Tibial nerve (tissue), 4 donors: ENCODE measurements at regions not wholly inside any gene's neighbourhood (a gene's known extent, or its start where the extent isn't known, plus 50 kb on each side); places are given as distances from the start of the nearest gene placed in this dataset.

Experiments used
- DNase-seq, 2 donors: peaks; one replicate each; pipeline ENCODE4 v3.0.0-alpha.2; 2019; ENCODE audit warnings: low spot score in 2 of 2
- H3K27ac ChIP-seq, 4 donors: fragments of 200-600 bp; sonication (generic) in 3 of 4; one replicate each; pipeline ENCODE4 v1.5.1; 2017 to 2019; ENCODE audit warnings: mild to moderate bottlenecking in 1 of 4
- H3K27me3 ChIP-seq, 2 donors: fragments of 200-600 bp; sonication (generic) in 1 of 2; one replicate each; pipeline versions ENCODE4 v1.5.1 to v1.6.0; 2017 to 2019
- H3K36me3 ChIP-seq, 3 donors: fragments of 200-600 bp; sonication (generic); one replicate each; pipeline ENCODE4 v1.5.1; 2018 to 2019
- H3K4me1 ChIP-seq, 4 donors: fragments of 200-600 bp; sonication (generic) in 3 of 4; one replicate each; pipeline ENCODE4 v1.5.1; 2017 to 2019
- H3K4me3 ChIP-seq, 4 donors: fragments of 200-600 bp; sonication (generic) in 3 of 4; one replicate each; pipeline ENCODE4 v1.5.1; 2017 to 2019; ENCODE audit warnings: mild to moderate bottlenecking in 1 of 4, moderate library complexity in 1 of 4
- H3K9me3 ChIP-seq, 4 donors: fragments of 200-600 bp; sonication (generic) in 3 of 4; one replicate each; pipeline ENCODE4 v1.5.1; 2017 to 2019
- EP300 ChIP-seq, 2 donors: sonication (generic); formaldehyde crosslinking; IDR thresholded peaks; one replicate each; pipeline ENCODE4 v1.6.1; 2017; ENCODE audit warnings: antibody characterized with exemption in 2 of 2, mild to moderate bottlenecking in 1 of 2
- POLR2A ChIP-seq, 2 donors: fragments of 450-650 bp; IDR thresholded peaks; one replicate each; pipeline ENCODE4 v1.6.1; 2017; ENCODE audit warnings: antibody characterized with exemption in 2 of 2, mild to moderate bottlenecking in 2 of 2, moderate library complexity in 2 of 2
- WGBS, 2 donors: methylation state at CpG; one replicate each; pipeline ENCODE4 v1.1.5; 2018; 5-methylcytosine and 5-hydroxymethylcytosine counted together
- TF ChIP-seq, protein P1 (sequence below), 5 experiments: fragments of 200-600 bp in 3 of 5; fragments of 450-650 bp in 2 of 5; sonication (generic) in 3 of 5; IDR thresholded peaks; one replicate each; pipeline ENCODE4 v1.5.1; 2016 to 2019; ENCODE audit warnings: antibody characterized with exemption in 5 of 5, mild to moderate bottlenecking in 3 of 5, moderate library complexity in 2 of 5

DNA sequence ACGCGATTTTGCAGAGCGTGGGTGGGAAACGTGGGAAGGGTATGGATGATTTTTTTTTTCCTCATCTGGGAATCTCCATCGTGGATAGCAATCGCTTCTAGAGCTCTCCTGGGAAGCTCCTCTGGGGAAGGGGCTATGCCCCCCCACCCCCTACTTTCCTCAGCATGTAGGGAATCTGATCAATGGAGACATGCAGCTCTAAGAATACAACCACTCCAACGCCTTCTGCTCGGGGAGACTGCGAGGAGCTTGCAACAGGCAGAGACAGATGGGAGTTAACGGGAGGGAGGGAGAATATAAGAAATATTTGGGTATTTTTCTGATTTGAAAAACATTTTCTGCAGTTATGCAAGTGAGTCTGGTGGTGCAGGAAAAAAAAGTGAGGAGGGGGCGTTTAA, 104.6 kb upstream of the HSD17B12 start:
- Histone ChIP-seq H3K36me3 (no peaks in the 10 kb centered on the region), H3K9me3 (no peaks in the 10 kb centered on the region), H3K4me1 (peaks cover 0 to 58% (median 20%) of the 10 kb centered on the region in 4 donors), H3K4me3 (peak overlapping the region in 1 of 4 donors; percentile 24), H3K27me3 (peaks cover 5 to 98% of the 10 kb centered on the region in 2 donors), H3K27ac (no peak overlapping the region)
- DNase-seq: no peak
- WGBS, 2 donors: 0 to 2% methylated on average over 11 of the region's 11 CpGs
- TF ChIP-seq POLR2A (IDR thresholded peaks at IDR 0.05): no peak
- TF ChIP-seq, protein P1, sequence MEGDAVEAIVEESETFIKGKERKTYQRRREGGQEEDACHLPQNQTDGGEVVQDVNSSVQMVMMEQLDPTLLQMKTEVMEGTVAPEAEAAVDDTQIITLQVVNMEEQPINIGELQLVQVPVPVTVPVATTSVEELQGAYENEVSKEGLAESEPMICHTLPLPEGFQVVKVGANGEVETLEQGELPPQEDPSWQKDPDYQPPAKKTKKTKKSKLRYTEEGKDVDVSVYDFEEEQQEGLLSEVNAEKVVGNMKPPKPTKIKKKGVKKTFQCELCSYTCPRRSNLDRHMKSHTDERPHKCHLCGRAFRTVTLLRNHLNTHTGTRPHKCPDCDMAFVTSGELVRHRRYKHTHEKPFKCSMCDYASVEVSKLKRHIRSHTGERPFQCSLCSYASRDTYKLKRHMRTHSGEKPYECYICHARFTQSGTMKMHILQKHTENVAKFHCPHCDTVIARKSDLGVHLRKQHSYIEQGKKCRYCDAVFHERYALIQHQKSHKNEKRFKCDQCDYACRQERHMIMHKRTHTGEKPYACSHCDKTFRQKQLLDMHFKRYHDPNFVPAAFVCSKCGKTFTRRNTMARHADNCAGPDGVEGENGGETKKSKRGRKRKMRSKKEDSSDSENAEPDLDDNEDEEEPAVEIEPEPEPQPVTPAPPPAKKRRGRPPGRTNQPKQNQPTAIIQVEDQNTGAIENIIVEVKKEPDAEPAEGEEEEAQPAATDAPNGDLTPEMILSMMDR (IDR thresholded peaks at IDR 0.05): no peak
- no peak for TF ChIP-seq EP300 (IDR thresholded peaks at IDR 0.05)

DNA sequence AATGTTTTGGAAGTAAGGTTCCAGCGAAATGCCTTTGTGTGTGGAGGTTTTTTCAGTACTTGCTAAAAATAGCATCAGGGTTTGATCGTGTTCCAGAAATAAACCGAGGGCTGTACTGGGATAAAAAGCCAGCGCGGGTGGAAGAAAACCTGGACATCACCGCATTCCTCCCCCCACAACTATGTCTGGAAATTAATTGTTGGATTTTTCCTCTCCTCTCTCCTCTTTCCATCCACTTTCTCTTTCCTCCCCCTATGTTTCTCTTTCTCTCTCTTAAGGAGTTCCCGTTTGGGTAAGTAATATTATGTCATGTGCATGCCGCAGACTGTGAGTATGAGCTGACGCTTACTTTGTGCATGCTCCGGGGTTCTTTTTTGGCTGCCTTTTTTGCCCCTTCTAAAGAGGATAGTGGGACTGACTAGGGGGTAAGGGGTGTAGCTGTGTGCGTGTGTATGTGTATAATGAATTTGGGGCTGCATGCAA, 104.2 kb upstream of the HSD17B12 start:
- WGBS, 2 donors: 4 to 6% methylated on average over 11 of the region's 11 CpGs
- Histone ChIP-seq H3K4me3 (peak overlapping the region in 1 of 4 donors; percentile 16), H3K27ac (no peak overlapping the region), H3K4me1 (peaks cover 0 to 63% (median 24%) of the 10 kb centered on the region in 4 donors), H3K9me3 (no peaks in the 10 kb centered on the region), H3K36me3 (no peaks in the 10 kb centered on the region), H3K27me3 (peaks cover 5 to 98% of the 10 kb centered on the region in 2 donors)
- TF ChIP-seq, protein P1 (IDR thresholded peaks at IDR 0.05): no peak
- TF ChIP-seq EP300 (IDR thresholded peaks at IDR 0.05) (no peak), POLR2A (IDR thresholded peaks at IDR 0.05) (no peak)
- DNase-seq: no peak

DNA sequence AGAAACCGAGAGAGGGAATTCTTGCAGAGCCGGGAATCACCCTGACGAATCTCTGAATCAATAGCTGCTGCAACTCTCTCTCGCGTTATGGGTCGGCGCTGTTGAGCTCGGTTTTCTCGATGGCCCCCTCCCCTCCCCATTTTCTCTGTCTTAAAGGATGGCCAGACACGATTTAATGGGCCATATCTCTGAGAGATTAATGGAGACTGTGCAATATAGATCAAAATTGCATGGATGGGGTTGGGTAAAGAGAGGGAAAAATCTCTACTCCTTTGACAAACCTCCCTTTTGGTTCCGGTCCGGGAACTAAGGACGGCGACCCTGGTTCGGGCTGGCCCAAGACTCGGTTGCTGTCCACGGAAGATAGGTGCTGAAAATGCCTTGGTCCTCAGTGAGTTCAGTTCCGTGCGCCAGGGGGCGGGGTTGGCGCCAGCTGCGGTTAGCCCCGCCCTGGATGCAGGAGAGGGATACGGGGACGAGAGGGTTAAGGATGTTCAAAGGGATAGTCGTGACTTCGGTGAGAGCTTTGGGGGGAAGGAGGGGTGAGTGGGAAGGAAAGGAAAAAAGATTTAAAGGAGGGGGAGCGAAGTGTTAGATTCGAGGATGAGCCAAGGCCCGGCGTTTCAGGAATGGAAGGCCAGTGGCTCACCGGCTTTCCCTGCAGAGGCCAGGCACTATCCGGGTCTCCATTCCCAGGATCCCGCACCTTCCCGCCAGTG, 103.6 kb upstream of the HSD17B12 start:
- no peaks in the 10 kb centered on the region for H3K36me3 ChIP-seq
- WGBS, 2 donors: 3 to 4% methylated on average over 35 of the region's 35 CpGs
- DNase-seq: peak in 1 of 2 donors; percentile 26
- H3K4me1 ChIP-seq: peaks cover 0 to 69% (median 26%) of the 10 kb centered on the region in 4 donors
- H3K27ac ChIP-seq: no peak overlapping the region
- H3K27me3 ChIP-seq: peaks cover 5 to 98% of the 10 kb centered on the region in 2 donors
- H3K9me3 ChIP-seq: no peaks in the 10 kb centered on the region
- no peak overlapping the region for H3K4me3 ChIP-seq
- TF ChIP-seq EP300 (IDR thresholded peaks at IDR 0.05): no peak
- TF ChIP-seq, protein P1 (IDR thresholded peaks at IDR 0.05): no peak
- TF ChIP-seq POLR2A (IDR thresholded peaks at IDR 0.05): no peak

DNA sequence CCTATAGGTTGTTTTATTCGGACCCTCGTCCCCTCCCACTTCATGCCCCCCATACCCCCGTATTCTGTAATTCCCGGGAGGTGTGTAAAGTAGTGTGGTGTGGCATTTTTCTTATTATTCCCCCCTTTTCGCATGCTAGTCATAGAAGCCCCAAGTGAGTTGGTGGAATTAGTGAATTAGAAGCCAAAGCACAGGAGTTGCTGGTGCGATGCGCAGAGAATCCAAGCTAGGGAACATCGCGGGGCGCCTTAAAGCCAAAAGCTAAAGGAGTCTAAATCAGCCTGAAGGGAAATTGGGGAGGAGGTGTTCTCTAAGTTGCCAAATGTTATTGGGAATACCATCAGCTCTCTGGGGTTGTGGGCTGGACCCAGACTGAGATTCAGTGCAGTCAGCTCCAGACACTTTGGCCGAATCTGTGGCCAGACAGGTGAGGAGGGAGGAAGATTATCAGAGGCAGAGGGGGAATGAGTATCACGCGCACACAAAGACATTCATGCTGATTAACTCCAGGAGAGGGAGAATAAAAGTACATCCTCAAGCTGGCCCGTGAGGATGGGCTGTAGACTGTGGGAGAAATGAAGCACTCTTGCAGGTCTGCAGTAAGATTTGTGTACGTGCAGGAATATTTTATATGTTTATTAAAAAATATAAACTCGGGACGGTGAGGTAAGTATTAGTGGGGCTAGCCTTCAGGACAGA, 102.8 kb upstream of the HSD17B12 start:
- WGBS, 2 donors: 5 to 7% methylated on average over 17 of the region's 17 CpGs
- no peaks in the 10 kb centered on the region for H3K36me3 ChIP-seq
- no peak overlapping the region for H3K4me3 ChIP-seq
- TF ChIP-seq, protein P1 (IDR thresholded peaks at IDR 0.05): no peak
- TF ChIP-seq EP300 (IDR thresholded peaks at IDR 0.05): no peak
- no peaks in the 10 kb centered on the region for H3K9me3 ChIP-seq
- no peak overlapping the region for H3K27ac ChIP-seq
- H3K4me1 ChIP-seq: peaks cover 0 to 76% (median 26%) of the 10 kb centered on the region in 4 donors
- peaks cover 5 to 99% of the 10 kb centered on the region in 2 donors for H3K27me3 ChIP-seq
- no peak for DNase-seq
